Ovary (tissue), 3 donors: ENCODE measurements at regions not wholly inside any gene's neighbourhood (a gene's known extent, or its start where the extent isn't known, plus 50 kb on each side); places are given as distances from the start of the nearest gene placed in this dataset.

Source experiments
- EP300 ChIP-seq: sonication (generic); formaldehyde crosslinking; IDR thresholded peaks from one replicate; pipeline ENCODE4 v1.6.1; 2017; ENCODE audit warnings: antibody characterized with exemption
- TF ChIP-seq, protein P1 (sequence below), 3 donors: fragments of 450-650 bp in 2 of 3; fragments of 200-600 bp in 1 of 3; IDR thresholded peaks; one replicate each; pipeline versions ENCODE4 v1.5.1 to v1.8.0; 2016 to 2022; ENCODE audit warnings: antibody characterized with exemption in 3 of 3, mild to moderate bottlenecking in 1 of 3
- donor health status: DM: no; HTN: no; CAD: no.

- TF ChIP-seq, protein P1, sequence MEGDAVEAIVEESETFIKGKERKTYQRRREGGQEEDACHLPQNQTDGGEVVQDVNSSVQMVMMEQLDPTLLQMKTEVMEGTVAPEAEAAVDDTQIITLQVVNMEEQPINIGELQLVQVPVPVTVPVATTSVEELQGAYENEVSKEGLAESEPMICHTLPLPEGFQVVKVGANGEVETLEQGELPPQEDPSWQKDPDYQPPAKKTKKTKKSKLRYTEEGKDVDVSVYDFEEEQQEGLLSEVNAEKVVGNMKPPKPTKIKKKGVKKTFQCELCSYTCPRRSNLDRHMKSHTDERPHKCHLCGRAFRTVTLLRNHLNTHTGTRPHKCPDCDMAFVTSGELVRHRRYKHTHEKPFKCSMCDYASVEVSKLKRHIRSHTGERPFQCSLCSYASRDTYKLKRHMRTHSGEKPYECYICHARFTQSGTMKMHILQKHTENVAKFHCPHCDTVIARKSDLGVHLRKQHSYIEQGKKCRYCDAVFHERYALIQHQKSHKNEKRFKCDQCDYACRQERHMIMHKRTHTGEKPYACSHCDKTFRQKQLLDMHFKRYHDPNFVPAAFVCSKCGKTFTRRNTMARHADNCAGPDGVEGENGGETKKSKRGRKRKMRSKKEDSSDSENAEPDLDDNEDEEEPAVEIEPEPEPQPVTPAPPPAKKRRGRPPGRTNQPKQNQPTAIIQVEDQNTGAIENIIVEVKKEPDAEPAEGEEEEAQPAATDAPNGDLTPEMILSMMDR (IDR thresholded peaks at IDR 0.05), result no peak
- no peak for TF ChIP-seq EP300
Measured at GRCh38 chr4:163966612-163967011, 472.1 kb downstream of the TMA16 start.
